ENCODE measurements at regions not wholly inside any gene's neighbourhood (a gene's known extent, or its start where the extent isn't known, plus 50 kb on each side); places are given as distances from the start of the nearest gene placed in this dataset.

GRCh38 chr5:104652271-104652861 lies 1089.8 kb upstream of the NUDT12 start:
- Histone ChIP-seq H3K4me3 (ENCODE audit: control insufficient read depth in 2 of 3, extremely low read depth in 1 of 3, insufficient read depth in 2 of 3, low read depth in 1 of 3, low read length in 3 of 3) (no peak overlapping the region), H3K9me3 (ENCODE audit: control insufficient read depth, low read depth, low read length) (peaks cover 2% of the 10 kb centered on the region), H3K27ac (ENCODE audit: control insufficient read depth, insufficient read depth, low read length) (no peak overlapping the region), H3K36me3 (ENCODE audit: control insufficient read depth in 2 of 2, extremely low read depth in 1 of 2, insufficient read depth in 2 of 2, low read length in 2 of 2) (no peaks in the 10 kb centered on the region), H3K4me2 (ENCODE audit: control insufficient read depth, extremely low read depth, insufficient read depth, low read depth, low read length) (no peak overlapping the region), H4K20me1 (ENCODE audit: control insufficient read depth, extremely low read depth, insufficient read depth, low read length) (no peaks in the 10 kb centered on the region), H3K27me3 (ENCODE audit: control insufficient read depth, extremely low read depth, insufficient read depth, low read length) (no peaks in the 10 kb centered on the region), H2AFZ (ENCODE audit: control insufficient read depth, low read length) (no peak overlapping the region), H3K9ac (ENCODE audit: control insufficient read depth, extremely low read depth, insufficient read depth, low read length) (no peak overlapping the region), H3K9me1 (ENCODE audit: control insufficient read depth, extremely low read depth, insufficient read depth, low read length) (no peaks in the 10 kb centered on the region), H3K4me1 (ENCODE audit: control insufficient read depth, extremely low read depth, insufficient read depth, low read length) (no peaks in the 10 kb centered on the region), H3K79me2 (ENCODE audit: control insufficient read depth, insufficient read depth, low read length) (no peaks in the 10 kb centered on the region)
- no peak for FAIRE-seq
- TF ChIP-seq, protein P1, sequence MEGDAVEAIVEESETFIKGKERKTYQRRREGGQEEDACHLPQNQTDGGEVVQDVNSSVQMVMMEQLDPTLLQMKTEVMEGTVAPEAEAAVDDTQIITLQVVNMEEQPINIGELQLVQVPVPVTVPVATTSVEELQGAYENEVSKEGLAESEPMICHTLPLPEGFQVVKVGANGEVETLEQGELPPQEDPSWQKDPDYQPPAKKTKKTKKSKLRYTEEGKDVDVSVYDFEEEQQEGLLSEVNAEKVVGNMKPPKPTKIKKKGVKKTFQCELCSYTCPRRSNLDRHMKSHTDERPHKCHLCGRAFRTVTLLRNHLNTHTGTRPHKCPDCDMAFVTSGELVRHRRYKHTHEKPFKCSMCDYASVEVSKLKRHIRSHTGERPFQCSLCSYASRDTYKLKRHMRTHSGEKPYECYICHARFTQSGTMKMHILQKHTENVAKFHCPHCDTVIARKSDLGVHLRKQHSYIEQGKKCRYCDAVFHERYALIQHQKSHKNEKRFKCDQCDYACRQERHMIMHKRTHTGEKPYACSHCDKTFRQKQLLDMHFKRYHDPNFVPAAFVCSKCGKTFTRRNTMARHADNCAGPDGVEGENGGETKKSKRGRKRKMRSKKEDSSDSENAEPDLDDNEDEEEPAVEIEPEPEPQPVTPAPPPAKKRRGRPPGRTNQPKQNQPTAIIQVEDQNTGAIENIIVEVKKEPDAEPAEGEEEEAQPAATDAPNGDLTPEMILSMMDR (optimal IDR thresholded peaks at IDR 0.05 in 1 of 3, IDR thresholded peaks at IDR 0.05 in 1 of 3, conservative IDR thresholded peaks at IDR 0.05 in 1 of 3; ENCODE audit: extremely low read depth in 1 of 3, insufficient read depth in 2 of 3, low read length in 3 of 3): no peak
- DNase-seq (ENCODE audit: low read depth, low spot score): no peak
- dilution Hi-C loops (cut with MboI; ENCODE audit: extremely low pct_ligation_motif_present, low sequenced_read_pairs): no loop called here

DNA sequence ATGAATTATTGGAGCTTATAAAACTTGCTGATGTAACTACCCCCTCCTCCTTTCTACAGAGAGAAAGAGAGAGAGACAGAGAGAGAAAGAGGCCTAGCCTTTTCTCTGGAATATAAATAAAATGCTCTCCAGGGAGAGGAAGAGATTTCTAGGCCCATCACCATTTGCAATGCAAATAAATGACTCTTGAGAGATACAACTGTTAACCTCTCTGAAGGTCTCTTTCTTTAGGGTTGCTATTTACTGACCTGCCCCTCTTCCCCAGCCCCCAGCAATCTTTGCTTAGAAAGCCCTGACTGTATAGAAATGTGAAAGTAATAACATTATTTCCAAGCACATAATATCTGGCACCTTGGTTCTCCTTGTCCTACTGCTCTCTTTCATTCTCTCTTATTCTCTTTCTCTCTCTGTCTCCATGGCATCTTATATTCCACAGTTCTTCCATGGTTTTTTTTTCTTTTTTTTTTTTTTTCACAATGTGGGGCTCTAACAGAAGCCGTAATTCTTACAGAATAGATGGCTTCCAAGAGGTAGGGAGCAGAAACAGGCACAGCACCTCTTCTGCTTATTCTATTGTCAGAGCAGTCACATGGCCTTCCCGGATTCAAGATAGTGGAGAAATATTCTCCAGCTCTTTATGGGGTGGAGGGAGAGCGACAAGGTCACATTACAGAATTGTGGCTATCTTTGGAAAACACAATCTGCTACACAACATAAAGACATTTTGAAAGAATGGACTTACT lies 1087.9 kb upstream of the NUDT12 start:
- H4K20me1 ChIP-seq (ENCODE audit: control insufficient read depth, extremely low read depth, insufficient read depth, low read length): no peaks in the 10 kb centered on the region
- dilution Hi-C loops (cut with MboI; ENCODE audit: extremely low pct_ligation_motif_present, low sequenced_read_pairs): no loop called here
- FAIRE-seq: no peak
- H3K4me1 ChIP-seq (ENCODE audit: control insufficient read depth, extremely low read depth, insufficient read depth, low read length): no peaks in the 10 kb centered on the region
- no peak overlapping the region for H2AFZ ChIP-seq (ENCODE audit: control insufficient read depth, low read length)
- H3K27ac ChIP-seq (ENCODE audit: control insufficient read depth, insufficient read depth, low read length): no peak overlapping the region
- no peak for DNase-seq (ENCODE audit: low read depth, low spot score)
- H3K36me3 ChIP-seq (ENCODE audit: control insufficient read depth in 2 of 2, extremely low read depth in 1 of 2, insufficient read depth in 2 of 2, low read length in 2 of 2): no peaks in the 10 kb centered on the region
- H3K27me3 ChIP-seq (ENCODE audit: control insufficient read depth, extremely low read depth, insufficient read depth, low read length): no peaks in the 10 kb centered on the region
- no peak overlapping the region for H3K9ac ChIP-seq (ENCODE audit: control insufficient read depth, extremely low read depth, insufficient read depth, low read length)
- no peaks in the 10 kb centered on the region for H3K9me1 ChIP-seq (ENCODE audit: control insufficient read depth, extremely low read depth, insufficient read depth, low read length)
- peaks cover 2% of the 10 kb centered on the region for H3K9me3 ChIP-seq (ENCODE audit: control insufficient read depth, low read depth, low read length)
- H3K79me2 ChIP-seq (ENCODE audit: control insufficient read depth, insufficient read depth, low read length): no peaks in the 10 kb centered on the region
- no peak overlapping the region for H3K4me2 ChIP-seq (ENCODE audit: control insufficient read depth, extremely low read depth, insufficient read depth, low read depth, low read length)
- TF ChIP-seq, protein P1 (optimal IDR thresholded peaks at IDR 0.05 in 1 of 3, IDR thresholded peaks at IDR 0.05 in 1 of 3, conservative IDR thresholded peaks at IDR 0.05 in 1 of 3; ENCODE audit: extremely low read depth in 1 of 3, insufficient read depth in 2 of 3, low read length in 3 of 3): no peak
- TF ChIP-seq EZH2 (IDR thresholded peaks at IDR 0.05; ENCODE audit: low read length): no peak
- no peak overlapping the region for H3K4me3 ChIP-seq (ENCODE audit: control insufficient read depth in 2 of 3, extremely low read depth in 1 of 3, insufficient read depth in 2 of 3, low read depth in 1 of 3, low read length in 3 of 3)
